Psoas muscle (tissue), 7 donors: ENCODE measurements at regions not wholly inside any gene's neighbourhood (a gene's known extent, or its start where the extent isn't known, plus 50 kb on each side); places are given as distances from the start of the nearest gene placed in this dataset.

ENCODE experiments used
- ATAC-seq, 4 donors: fragments of 200-7000 bp; cut with Tn5 transposase; one replicate each; pipeline ENCODE4 v1.9.1; 2020; ENCODE audit warnings: moderate library complexity in 3 of 4, mild to moderate bottlenecking in 2 of 4
- DNase-seq, 2 donors: peaks; one replicate each; pipeline ENCODE4 v3.0.0-alpha.2; 2020
- H3K27ac ChIP-seq: fragments of 200-600 bp; one replicate; pipeline ENCODE4 v1.8.0; 2022
- H3K27me3 ChIP-seq, 3 donors: fragments of 200-600 bp in 1 of 3; one replicate each; pipeline versions ENCODE4 v1.6.1 to v1.8.0; 2013 to 2022; ENCODE audit warnings: low read length in 2 of 3, mild to moderate bottlenecking in 2 of 3, moderate library complexity in 1 of 3; ENCODE audit not compliant: insufficient read depth in 3 of 3
- H3K36me3 ChIP-seq, 2 donors: fragments of 200-600 bp in 1 of 2; one replicate each; pipeline versions ENCODE4 v1.6.1 to v1.8.0; 2013 to 2022; ENCODE audit warnings: low read depth in 1 of 2, mild to moderate bottlenecking in 1 of 2, moderate library complexity in 1 of 2; ENCODE audit not compliant: insufficient read depth in 1 of 2
- H3K4me1 ChIP-seq: fragments of 200-600 bp; one replicate; pipeline ENCODE4 v1.8.0; 2022
- H3K4me3 ChIP-seq: fragments of 200-600 bp; one replicate; pipeline ENCODE4 v1.8.0; 2022; ENCODE audit warnings: mild to moderate bottlenecking
- H3K9me3 ChIP-seq: fragments of 200-600 bp; one replicate; pipeline ENCODE4 v1.8.0; 2022
- WGBS, 3 donors: extraction: QIAGEN DNeasy Blood & Tissue Kit; methylation state at CpG; one replicate each; pipeline versions ENCODE4 v1.1.6 to v1.1.7; 2013; 5-methylcytosine and 5-hydroxymethylcytosine counted together
- intact Hi-C, 2 donors: fragments of 100-400 bp; cut with DNase I; formaldehyde crosslinking; loops; one replicate each; pipeline versions ENCODE4 v1.11.0 to v1.14.2; 2022
- TF ChIP-seq, protein P1 (sequence below): fragments of 200-600 bp; IDR thresholded peaks from one replicate; pipeline ENCODE4 v1.8.0; 2022; ENCODE audit warnings: antibody characterized with exemption
- donor health status: healthy with polysubstance abuse.
- donor health status: DM: no; HTN: no; CAD: no; lungs with moderate emphysema.
- donor health status: Bipolar disorder and iron deficiency.
- donor health status: healthy.
- donor health status: DM: yes; HTN: yes; CAD: no.
- donor health status: DM: no; HTN: no; CAD: no.
- donor health status: DM: yes; HTN: yes; CAD: no.

DNA sequence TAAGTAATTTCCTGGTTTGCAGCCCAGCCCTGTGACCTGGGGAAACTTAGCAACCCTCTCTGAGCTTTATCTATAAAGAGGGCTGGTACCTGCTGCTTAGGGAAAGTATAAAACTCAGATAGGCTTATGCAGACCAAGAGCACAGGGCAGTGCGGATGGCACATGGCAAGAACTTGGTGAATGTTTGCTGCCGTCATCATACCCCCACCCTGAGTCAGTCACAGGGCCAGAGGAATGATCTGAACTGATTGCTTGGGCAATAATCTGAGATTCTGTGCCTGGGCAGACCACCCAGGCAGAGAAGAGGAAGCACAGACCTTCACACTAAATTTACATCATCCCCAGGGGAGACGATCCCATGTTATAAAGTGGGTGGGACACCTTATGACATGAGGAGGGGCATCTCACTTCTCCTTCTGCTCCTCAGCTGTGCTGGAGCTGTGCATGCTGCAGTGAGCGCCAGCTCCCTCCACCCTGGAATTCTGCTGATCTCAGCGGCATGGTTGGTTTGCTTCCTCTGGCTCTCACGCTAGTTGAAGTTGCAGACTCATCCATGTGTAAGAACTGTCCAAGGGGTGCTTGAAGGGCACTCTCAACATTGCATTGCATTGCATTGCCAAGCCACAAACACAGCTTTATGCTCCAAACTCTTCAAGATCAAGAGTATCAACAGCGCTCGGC is 197.1 kb downstream of the AJAP1 start:
- no peak overlapping the region for H3K27ac ChIP-seq
- ATAC-seq (no peak), DNase-seq (no peak)
- H3K4me1 ChIP-seq = no peaks in the 10 kb centered on the region
- TF ChIP-seq, protein P1, sequence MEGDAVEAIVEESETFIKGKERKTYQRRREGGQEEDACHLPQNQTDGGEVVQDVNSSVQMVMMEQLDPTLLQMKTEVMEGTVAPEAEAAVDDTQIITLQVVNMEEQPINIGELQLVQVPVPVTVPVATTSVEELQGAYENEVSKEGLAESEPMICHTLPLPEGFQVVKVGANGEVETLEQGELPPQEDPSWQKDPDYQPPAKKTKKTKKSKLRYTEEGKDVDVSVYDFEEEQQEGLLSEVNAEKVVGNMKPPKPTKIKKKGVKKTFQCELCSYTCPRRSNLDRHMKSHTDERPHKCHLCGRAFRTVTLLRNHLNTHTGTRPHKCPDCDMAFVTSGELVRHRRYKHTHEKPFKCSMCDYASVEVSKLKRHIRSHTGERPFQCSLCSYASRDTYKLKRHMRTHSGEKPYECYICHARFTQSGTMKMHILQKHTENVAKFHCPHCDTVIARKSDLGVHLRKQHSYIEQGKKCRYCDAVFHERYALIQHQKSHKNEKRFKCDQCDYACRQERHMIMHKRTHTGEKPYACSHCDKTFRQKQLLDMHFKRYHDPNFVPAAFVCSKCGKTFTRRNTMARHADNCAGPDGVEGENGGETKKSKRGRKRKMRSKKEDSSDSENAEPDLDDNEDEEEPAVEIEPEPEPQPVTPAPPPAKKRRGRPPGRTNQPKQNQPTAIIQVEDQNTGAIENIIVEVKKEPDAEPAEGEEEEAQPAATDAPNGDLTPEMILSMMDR = no peak
- H3K36me3 ChIP-seq = no peaks in the 10 kb centered on the region
- 48 to 61% (median 51%) methylated on average over 8 of the region's 8 CpGs for WGBS, 3 donors
- H3K9me3 ChIP-seq = no peaks in the 10 kb centered on the region
- H3K4me3 ChIP-seq = no peak overlapping the region
- intact Hi-C loops = loop anchor here in 1 of 2 donors (2.0 kb wide), 1 partner anchor 43 kb away; no protein-coding TSS in a partner anchor
- peaks cover 0 to 2% (median 0%) of the 10 kb centered on the region in 3 donors for H3K27me3 ChIP-seq

DNA sequence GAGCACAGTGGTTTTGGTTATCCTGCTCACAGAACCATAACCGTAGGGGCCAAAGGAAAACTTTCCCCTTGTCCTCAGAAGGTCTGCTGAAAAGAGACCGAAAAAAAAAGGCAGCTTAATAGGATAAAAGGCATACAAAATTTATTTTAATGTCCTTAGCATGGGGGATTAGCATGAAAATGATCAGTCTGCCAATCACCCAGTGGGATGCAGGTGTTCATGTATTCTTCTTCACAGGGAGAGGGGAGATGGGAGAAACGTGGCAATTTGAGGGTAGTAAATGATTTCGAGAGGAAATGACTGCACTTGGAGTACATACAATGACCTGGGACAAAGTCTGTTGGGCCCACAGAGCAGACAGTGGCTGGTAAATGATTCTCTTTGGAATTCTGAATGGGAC is 194.0 kb downstream of the AJAP1 start:
- no peaks in the 10 kb centered on the region for H3K36me3 ChIP-seq
- no peak for ATAC-seq
- DNase-seq = no peak
- intact Hi-C loops = no loop called here
- no peak overlapping the region for H3K27ac ChIP-seq
- no peaks in the 10 kb centered on the region for H3K4me1 ChIP-seq
- TF ChIP-seq, protein P1 = no peak
- H3K27me3 ChIP-seq = peaks cover 0 to 2% (median 0%) of the 10 kb centered on the region in 3 donors
- no peak overlapping the region for H3K4me3 ChIP-seq
- WGBS, 3 donors = 20 to 23% (median 21%) methylated on average over 4 of the region's 4 CpGs
- H3K9me3 ChIP-seq = peaks cover 6% of the 10 kb centered on the region

DNA sequence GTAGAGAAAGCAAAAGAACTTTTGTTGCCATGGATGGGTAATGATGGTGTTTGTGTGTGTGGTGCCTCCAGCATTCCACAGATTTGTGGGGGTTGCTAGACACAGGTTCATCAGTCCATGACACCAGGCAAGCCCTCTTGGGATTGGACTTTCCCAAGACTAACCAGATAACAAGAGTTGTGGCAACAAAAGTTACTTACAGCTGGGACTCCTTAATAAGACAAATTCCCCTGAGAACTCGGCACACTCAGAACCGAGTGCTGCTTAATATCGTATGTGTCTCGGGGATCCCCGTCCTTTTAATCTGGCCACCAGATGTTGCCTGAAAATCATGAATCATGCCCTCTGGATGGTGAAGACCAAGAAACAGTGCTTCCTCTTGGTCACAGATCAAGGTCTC is 193.3 kb downstream of the AJAP1 start:
- Histone ChIP-seq H3K4me3 (no peak overlapping the region), H3K4me1 (no peaks in the 10 kb centered on the region), H3K27ac (no peak overlapping the region), H3K27me3 (peaks cover 0 to 2% (median 0%) of the 10 kb centered on the region in 3 donors), H3K36me3 (no peaks in the 10 kb centered on the region), H3K9me3 (peaks cover 6% of the 10 kb centered on the region)
- TF ChIP-seq, protein P1 = no peak
- DNase-seq (no peak), ATAC-seq (no peak)
- 26 to 40% (median 27%) methylated on average over 5 of the region's 5 CpGs for WGBS, 3 donors
- intact Hi-C loops = no loop called here
